GM18498 (cell line): ENCODE measurements at regions not wholly inside any gene's neighbourhood (a gene's known extent, or its start where the extent isn't known, plus 50 kb on each side); places are given as distances from the start of the nearest gene placed in this dataset.
"Not testable (repeated sequence)": the region's sequence is repeated elsewhere in the genome, so short reads cannot be mapped to it uniquely, and the experiment has no call there.

Source experiments
- ATAC-seq: cut with Tn5 transposase; IDR thresholded peaks from one replicate; pipeline ENCODE4 v1.9.1; 2021; ENCODE audit warnings: mild to moderate bottlenecking, moderate library complexity; ENCODE audit not compliant: unreplicated experiment

DNA sequence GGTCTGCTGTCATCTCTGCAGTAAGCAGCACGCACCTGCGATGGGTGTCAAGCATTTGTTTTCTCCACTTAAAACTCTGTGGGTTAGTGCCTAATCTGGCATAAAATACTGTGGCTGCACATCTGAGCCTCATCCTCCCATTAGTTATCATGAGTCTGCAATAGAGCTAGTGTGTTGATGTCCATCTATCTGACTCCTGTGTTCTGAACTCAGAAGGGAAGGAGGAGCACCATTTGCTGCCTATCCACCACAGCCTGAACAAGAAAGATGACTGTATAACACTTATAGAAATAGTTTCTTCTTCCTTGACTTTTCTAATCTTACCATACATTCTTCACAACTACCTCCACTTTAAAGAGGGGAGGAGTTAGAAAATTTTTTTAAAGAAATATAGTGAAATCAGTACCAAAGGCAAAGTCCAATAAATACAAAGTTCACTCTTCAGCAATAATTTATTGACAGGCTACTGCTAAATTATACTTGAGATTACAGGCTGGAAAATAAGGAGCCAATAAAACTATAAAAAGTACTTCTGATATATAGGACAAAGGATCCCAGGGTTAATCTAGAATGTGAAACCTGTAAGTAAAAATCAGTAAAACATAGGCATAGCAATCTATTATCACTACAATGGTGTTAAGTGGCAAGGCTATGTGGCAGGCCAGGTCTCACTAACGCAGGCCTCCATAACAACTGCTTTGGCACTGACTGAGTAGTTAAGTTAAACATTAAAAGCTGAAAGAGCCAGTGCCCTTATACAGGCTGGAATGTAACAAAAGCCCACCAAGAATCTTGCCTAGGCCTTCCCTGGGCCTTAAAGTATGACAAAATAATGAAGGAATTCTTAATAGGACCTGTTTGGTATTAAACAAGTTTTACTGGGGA lies 70.2 kb downstream of the LGALS9C start:
- ATAC-seq, result not testable (repeated sequence)

DNA sequence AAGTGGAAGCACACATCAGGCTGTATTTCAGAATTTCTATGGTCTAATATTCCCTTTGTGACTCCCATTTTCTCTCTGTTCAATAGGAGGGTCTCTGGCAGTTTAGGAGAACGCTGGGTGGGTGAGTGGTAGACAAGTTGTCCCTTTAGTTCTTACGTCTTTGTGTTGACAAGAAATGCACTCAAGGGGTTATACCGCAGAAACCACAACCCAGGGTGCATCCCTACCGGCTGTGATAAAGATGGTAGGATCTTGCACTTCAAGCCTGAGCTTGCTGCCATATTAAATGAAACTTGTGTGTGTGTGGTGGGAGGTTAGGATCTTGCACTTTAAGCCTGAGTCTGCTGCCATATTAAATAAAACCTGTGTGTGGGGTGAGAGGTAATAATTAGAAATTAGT lies 80.5 kb downstream of the LGALS9C start:
- ATAC-seq, result not testable (repeated sequence)

DNA sequence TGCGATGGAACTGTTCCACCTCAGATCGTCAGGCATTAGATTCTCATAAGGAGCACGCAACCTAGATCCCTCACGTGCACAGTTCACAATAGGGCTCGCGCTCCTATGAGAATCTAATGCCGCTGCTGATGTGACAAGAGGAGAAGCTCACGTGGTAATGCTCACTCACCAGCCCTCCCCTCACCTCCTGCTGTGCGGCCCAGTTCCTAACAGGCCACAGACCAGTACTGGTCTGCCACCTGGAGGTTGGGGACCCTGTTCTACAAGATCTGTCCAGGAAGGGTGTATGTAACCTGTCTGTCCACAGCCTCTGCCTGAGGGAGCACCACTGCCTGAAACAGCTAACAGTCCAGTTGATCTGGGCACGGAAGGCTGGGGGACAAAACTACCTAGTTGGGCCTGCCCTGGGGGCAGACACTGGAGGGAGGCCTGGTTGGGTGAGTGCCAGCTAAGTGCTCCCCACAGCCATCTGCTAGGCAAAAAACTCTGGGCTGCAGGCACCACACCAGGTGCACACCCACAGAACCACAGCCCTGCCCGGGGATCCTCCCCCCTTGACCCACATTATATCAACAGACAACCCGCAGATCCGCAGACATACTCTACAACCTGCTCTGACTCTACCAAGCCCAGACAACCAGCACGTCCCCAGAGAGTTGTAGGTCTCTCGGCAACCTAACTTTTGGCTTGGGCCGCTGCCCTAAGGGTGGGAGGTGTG lies 80.7 kb downstream of the TBC1D28 start:
- ATAC-seq, result peak; percentile 86

DNA sequence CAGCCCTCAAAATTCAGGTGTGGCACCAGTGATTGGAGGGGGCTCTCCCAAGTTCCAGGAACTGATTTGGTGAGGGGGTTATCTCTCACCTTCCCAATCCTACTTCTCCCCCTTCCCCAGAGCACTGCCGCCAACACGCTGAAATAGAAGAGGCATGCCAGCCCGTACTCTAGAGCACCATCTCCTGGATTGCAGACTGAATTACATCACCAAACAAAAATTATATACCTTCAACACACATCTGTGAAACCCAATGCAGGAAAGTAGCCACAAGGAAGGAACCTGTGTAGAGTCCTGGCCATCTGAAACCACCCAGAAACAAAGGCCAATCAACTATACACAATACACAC lies 80.1 kb downstream of the TBC1D28 start:
- ATAC-seq, result peak; percentile 37

DNA sequence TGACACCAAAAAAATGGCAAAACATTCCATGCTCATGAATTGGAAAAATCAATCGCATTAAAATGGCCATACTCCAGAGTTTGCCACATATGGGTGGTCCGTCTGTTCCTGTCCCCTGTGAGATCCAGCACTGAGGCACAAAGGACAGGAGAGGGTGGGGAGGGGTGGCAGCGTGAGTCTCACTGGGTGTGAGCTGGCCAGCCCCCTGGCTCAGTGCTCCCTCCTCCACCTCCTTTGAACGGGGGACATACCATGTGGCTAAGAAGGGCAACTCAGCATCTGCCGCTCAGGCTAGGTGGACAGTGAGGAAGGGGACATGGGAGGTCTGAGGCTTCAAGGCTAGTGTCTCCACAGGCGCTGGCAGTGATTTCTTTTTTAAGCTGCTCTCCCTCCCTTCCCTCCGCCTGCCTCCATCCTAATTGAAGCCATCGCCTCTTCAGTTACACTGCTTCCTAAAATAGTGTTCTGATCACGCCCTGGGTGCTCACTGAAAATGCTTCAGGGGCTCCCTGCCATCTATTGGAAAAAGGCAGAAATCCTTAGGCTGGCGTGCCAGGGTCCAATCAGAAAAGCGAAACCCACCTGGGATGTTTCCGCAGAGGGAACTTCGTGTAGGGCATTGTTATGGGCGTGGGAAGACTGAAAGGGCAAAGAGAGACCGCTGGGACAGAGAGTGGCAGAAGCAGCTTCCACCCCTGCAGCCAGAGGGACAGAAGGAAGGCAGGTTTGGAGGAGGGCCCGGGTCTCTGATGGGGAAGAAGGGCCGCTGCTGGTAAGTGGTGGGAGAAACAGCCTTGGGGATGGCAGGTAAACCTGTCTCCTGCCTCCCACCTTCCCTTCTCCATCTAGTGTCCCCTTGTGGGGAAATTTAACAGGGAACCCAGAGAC lies 75.8 kb downstream of the TBC1D28 start:
- not testable (repeated sequence) for ATAC-seq

DNA sequence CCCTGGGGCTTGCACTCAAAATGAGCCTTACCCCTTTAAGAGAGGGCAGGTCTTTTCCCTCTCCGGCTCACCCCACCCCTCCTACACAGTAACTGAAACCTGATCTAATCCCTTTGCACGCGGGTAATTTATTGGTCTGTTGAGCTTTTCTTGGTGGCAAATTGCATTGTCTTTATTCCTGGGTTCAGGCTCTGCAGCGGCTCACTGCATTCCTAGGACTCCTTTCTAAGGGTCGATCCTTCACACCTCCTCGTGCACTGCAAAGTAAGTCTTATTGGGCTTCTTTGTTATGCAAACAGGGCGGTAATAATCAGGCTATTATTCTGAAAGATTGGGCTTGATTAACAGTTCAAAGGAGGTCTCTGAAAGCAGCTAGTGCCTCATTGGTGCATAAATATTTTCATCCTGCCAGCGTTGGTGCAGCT lies 74.7 kb downstream of the TBC1D28 start:
- ATAC-seq, result peak; percentile 52

DNA sequence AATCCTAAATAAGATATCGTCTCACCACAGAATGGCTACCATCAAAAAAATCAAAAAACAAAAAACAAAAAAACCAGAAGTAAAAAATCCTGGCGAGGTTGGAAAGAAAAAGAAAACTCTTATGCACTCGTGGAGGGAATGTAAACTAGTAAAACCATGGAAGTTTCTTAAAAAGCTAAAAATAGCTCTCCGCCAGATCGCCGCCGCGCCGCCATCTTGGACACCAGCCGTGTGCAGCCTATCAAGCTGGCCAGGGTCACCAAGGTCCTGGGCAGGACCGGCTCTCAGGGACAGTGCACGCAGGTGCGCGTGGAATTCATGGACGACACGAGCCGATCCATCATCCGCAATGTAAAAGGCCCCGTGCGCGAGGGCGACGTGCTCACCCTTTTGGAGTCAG lies 71.7 kb downstream of the TBC1D28 start:
- ATAC-seq, result not testable (repeated sequence)

DNA sequence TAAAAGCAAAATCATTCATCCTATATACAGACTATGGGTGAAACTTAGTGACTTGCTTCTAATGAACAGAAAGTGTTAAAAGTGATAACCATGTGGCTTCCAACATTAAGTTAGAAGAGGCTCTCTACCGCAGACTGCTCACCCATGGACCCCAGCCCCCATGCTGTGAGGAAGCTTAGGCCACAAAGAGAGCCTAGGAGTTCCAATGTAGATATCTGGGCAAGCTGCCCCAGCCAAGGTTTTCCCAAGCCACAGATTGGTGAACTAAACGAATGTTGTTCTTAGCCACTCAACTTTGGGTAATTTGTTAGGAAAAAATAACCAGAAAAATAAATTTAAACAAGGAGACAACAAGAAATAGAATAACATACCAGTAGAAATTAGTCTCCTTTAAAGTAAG lies 70.1 kb downstream of the TBC1D28 start:
- not testable (repeated sequence) for ATAC-seq
